Activated CD4-positive, alpha-beta memory T cell treated with anti-CD3 and anti-CD28 coated beads for 36 hours (primary cell): ENCODE measurements at regions not wholly inside any gene's neighbourhood (a gene's known extent, or its start where the extent isn't known, plus 50 kb on each side); places are given as distances from the start of the nearest gene placed in this dataset.
"Not testable (repeated sequence)": the region's sequence is repeated elsewhere in the genome, so short reads cannot be mapped to it uniquely, and the experiment has no call there.

Experiments used
- CTCF ChIA-PET: fragments of 350-600 bp; sonication (Branson Sonifier 250); formaldehyde crosslinking; loops from one replicate; lab custom pipeline; 2021; ENCODE audit warnings: antibody characterized with exemption, inconsistent platforms; lab: Charles Lee
- POLR2A ChIA-PET: fragments of 350-600 bp; sonication (Branson Sonifier 250); formaldehyde crosslinking; loops from one replicate; lab custom pipeline; 2021; ENCODE audit warnings: antibody characterized with exemption; lab: Charles Lee
- DNase-seq: peaks from one replicate; pipeline ENCODE4 v3.0.0-alpha.2; 2020
- H3K27ac Mint-ChIP-seq: one replicate; pipeline ENCODE4 v1.8.0; 2021; ENCODE audit warnings: mixed read lengths
- H3K27me3 Mint-ChIP-seq: one replicate; pipeline ENCODE4 v1.8.0; 2021; ENCODE audit warnings: mixed read lengths
- H3K36me3 Mint-ChIP-seq: one replicate; pipeline ENCODE4 v1.8.0; 2021; ENCODE audit warnings: mixed read lengths
- H3K4me1 Mint-ChIP-seq: one replicate; pipeline ENCODE4 v1.8.0; 2021; ENCODE audit warnings: low read depth, mixed read lengths
- H3K4me3 Mint-ChIP-seq: one replicate; pipeline ENCODE4 v1.8.0; 2021; ENCODE audit warnings: mild to moderate bottlenecking, mixed read lengths
- H3K9me3 Mint-ChIP-seq: one replicate; pipeline ENCODE4 v1.8.0; 2021; ENCODE audit warnings: mixed read lengths
- intact Hi-C: fragments of 100-400 bp; cut with micrococcal nuclease; formaldehyde crosslinking; loops from one replicate; pipeline ENCODE4 v1.15.1; 2023

DNA sequence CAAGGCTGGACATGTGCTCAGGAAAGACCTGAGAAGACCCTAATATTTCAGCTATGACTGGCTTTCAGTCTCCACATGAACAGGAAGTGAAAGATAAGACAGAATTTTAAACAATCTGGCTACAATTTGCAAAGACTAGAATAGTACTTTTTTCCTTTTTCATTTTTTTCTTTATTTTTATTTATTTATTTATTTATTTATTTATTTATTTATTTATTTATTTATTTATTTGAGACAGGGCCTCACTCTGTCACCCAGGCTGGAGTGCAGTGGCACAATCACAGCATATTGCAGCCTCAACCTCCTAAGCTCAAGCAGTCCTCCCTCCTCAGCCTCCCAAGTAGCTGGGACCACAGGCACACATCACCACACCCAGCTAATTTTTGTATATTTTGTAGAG, 61.1 kb upstream of the PHF6 start:
- POLR2A ChIA-PET, CTCF ChIA-PET, H3K27ac Mint-ChIP-seq, H3K27me3 Mint-ChIP-seq, H3K4me3 Mint-ChIP-seq, intact Hi-C loops, DNase-seq, H3K4me1 Mint-ChIP-seq, H3K36me3 Mint-ChIP-seq: not testable (repeated sequence)
- H3K9me3 Mint-ChIP-seq = peaks cover 13% of the 10 kb centered on the region

DNA sequence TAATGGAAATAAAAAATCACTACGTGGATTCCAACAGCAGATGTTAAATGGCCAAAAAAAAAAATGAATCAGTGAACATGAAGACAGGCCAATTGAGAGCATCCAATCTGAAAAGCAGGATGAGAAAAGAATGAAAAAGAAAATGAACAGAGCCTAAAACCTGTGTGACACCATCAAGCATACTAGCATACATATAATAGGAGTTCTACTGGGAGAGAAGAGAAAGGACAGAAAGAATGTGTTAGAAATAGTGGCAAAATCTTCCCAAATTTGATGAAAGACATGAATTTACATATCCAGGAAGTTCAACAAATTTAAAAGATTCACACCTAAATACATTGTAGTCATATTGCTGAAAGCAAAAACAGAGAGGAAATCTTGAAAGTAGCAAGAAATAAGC, 59.7 kb upstream of the PHF6 start:
- POLR2A ChIA-PET = no interaction called here
- intact Hi-C loops = no loop called here

DNA sequence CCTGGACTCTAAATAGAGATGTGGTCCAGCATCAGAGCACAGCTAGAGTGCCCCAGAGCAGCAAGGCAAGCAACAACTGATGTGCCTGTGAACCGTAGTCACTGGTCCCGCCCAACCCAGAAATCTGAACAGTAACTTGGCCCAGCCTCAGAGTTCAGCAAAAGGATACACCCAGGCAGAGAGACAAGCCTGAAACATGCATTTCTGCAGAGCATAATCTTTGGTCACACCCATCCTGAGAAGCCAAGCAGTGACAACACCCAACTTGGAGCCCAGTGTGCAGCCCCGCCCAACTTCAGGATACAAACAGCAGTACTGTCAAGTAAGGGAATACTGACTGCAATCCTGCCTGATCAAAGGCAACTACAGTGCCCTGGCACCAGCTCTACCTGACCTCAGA, 57.2 kb upstream of the PHF6 start:
- intact Hi-C loops = no loop called here
- no peak for DNase-seq
- H3K27me3 Mint-ChIP-seq = no peaks in the 10 kb centered on the region
- ChIA-PET CTCF (no interaction called here), POLR2A (no interaction called here)
- H3K36me3 Mint-ChIP-seq = no peaks in the 10 kb centered on the region
- no peak overlapping the region for H3K27ac Mint-ChIP-seq
- H3K4me3 Mint-ChIP-seq = no peak overlapping the region
- no peaks in the 10 kb centered on the region for H3K4me1 Mint-ChIP-seq
- peaks cover 13% of the 10 kb centered on the region for H3K9me3 Mint-ChIP-seq

More for the DNA sequence above, 59.7 kb upstream of the PHF6 start:
- no peaks in the 10 kb centered on the region for H3K36me3 Mint-ChIP-seq
- CTCF ChIA-PET = interaction anchor here (0.7 kb wide), 1 partner anchor 18 kb away, joined by 4 read pairs; no protein-coding TSS in a partner anchor
- peaks cover 13% of the 10 kb centered on the region for H3K9me3 Mint-ChIP-seq
- H3K4me3 Mint-ChIP-seq = no peak overlapping the region
- H3K27ac Mint-ChIP-seq = no peak overlapping the region
- no peak for DNase-seq
- no peaks in the 10 kb centered on the region for H3K4me1 Mint-ChIP-seq
- no peaks in the 10 kb centered on the region for H3K27me3 Mint-ChIP-seq
